ENCODE measurements at regions not wholly inside any gene's neighbourhood (a gene's known extent, or its start where the extent isn't known, plus 50 kb on each side); places are given as distances from the start of the nearest gene placed in this dataset.

GRCh38 chr16:75918109-75918508 is 191.8 kb upstream of the CPHXL start:
- H3K27ac ChIP-seq = no peak overlapping the region
- H3K9me3 ChIP-seq = no peaks in the 10 kb centered on the region
- no peaks in the 10 kb centered on the region for H3K4me1 ChIP-seq
- DNase-seq (ENCODE audit: low spot score) = no peak
- H3K27me3 ChIP-seq = no peaks in the 10 kb centered on the region
- H3K4me3 ChIP-seq = no peak overlapping the region
- no peaks in the 10 kb centered on the region for H3K36me3 ChIP-seq
- TF ChIP-seq CTCF (IDR thresholded peaks at IDR 0.05) = no peak

GRCh38 chr16:75919664-75920063 is 193.4 kb upstream of the CPHXL start:
- DNase-seq (ENCODE audit: low spot score) = no peak
- Histone ChIP-seq H3K4me3 (no peak overlapping the region), H3K27ac (no peak overlapping the region), H3K27me3 (no peaks in the 10 kb centered on the region), H3K4me1 (no peaks in the 10 kb centered on the region), H3K9me3 (no peaks in the 10 kb centered on the region), H3K36me3 (no peaks in the 10 kb centered on the region)
- TF ChIP-seq CTCF (IDR thresholded peaks at IDR 0.05) = no peak

- H3K27ac ChIP-seq = no peak overlapping the region
- DNase-seq (ENCODE audit: low spot score) = no peak
- TF ChIP-seq CTCF (IDR thresholded peaks at IDR 0.05) = no peak
These were observed 195.0 kb upstream of the CPHXL start for GRCh38 chr16:75921281-75921680.

GRCh38 chr16:75922250-75922649 is 196.0 kb upstream of the CPHXL start:
- Histone ChIP-seq H3K9me3 (no peaks in the 10 kb centered on the region), H3K27me3 (no peaks in the 10 kb centered on the region), H3K27ac (no peak overlapping the region), H3K4me3 (no peak overlapping the region), H3K36me3 (no peaks in the 10 kb centered on the region), H3K4me1 (no peaks in the 10 kb centered on the region)
- TF ChIP-seq CTCF (IDR thresholded peaks at IDR 0.05) = no peak
- no peak for DNase-seq (ENCODE audit: low spot score)

More at GRCh38 chr16:75921281-75921680, 195.0 kb upstream of the CPHXL start:
- H3K9me3 ChIP-seq = no peaks in the 10 kb centered on the region
- no peaks in the 10 kb centered on the region for H3K27me3 ChIP-seq
- no peak overlapping the region for H3K4me3 ChIP-seq
- no peaks in the 10 kb centered on the region for H3K4me1 ChIP-seq
- no peaks in the 10 kb centered on the region for H3K36me3 ChIP-seq

GRCh38 chr16:75924397-75924796 is 198.1 kb upstream of the CPHXL start:
- no peak for TF ChIP-seq CTCF (IDR thresholded peaks at IDR 0.05)
- no peaks in the 10 kb centered on the region for H3K27me3 ChIP-seq
- H3K36me3 ChIP-seq = no peaks in the 10 kb centered on the region
- no peaks in the 10 kb centered on the region for H3K4me1 ChIP-seq
- H3K4me3 ChIP-seq = no peak overlapping the region
- no peak overlapping the region for H3K27ac ChIP-seq
- DNase-seq (ENCODE audit: low spot score) = no peak
- H3K9me3 ChIP-seq = no peaks in the 10 kb centered on the region

GRCh38 chr16:75927810-75928209 is 201.5 kb upstream of the CPHXL start:
- Histone ChIP-seq H3K4me3 (no peak overlapping the region), H3K4me1 (no peaks in the 10 kb centered on the region), H3K27ac (no peak overlapping the region), H3K27me3 (no peaks in the 10 kb centered on the region), H3K9me3 (no peaks in the 10 kb centered on the region), H3K36me3 (no peaks in the 10 kb centered on the region)
- no peak for DNase-seq (ENCODE audit: low spot score)
- TF ChIP-seq CTCF (IDR thresholded peaks at IDR 0.05) = no peak
